Urinary bladder (tissue), 3 donors: ENCODE measurements at regions not wholly inside any gene's neighbourhood (a gene's known extent, or its start where the extent isn't known, plus 50 kb on each side); places are given as distances from the start of the nearest gene placed in this dataset.

Experiments
- DNase-seq: peaks from one replicate; pipeline ENCODE4 v3.0.0-alpha.2; 2015; ENCODE audit errors: extremely low spot score
- H3K27ac ChIP-seq: one replicate; pipeline ENCODE4 v1.5.1; 2013; ENCODE audit warnings: low read depth, mild to moderate bottlenecking, moderate library complexity
- H3K36me3 ChIP-seq: one replicate; pipeline ENCODE4 v1.6.1; 2013; ENCODE audit warnings: mild to moderate bottlenecking, moderate library complexity; ENCODE audit not compliant: insufficient read depth
- H3K4me1 ChIP-seq: one replicate; pipeline ENCODE4 v1.6.1; 2013; ENCODE audit warnings: mild to moderate bottlenecking, moderate library complexity; ENCODE audit not compliant: insufficient read depth
- H3K4me3 ChIP-seq: one replicate; pipeline ENCODE4 v1.5.1; 2013; ENCODE audit warnings: low read depth, low read length
- whole genome bisulfite sequencing: extraction: QIAGEN DNeasy Blood & Tissue Kit; methylation state at CpG from one replicate; pipeline ENCODE4 v1.1.7; 2013; 5-methylcytosine and 5-hydroxymethylcytosine counted together
- donor health status: healthy with polysubstance abuse.
- donor health status: healthy.

DNA sequence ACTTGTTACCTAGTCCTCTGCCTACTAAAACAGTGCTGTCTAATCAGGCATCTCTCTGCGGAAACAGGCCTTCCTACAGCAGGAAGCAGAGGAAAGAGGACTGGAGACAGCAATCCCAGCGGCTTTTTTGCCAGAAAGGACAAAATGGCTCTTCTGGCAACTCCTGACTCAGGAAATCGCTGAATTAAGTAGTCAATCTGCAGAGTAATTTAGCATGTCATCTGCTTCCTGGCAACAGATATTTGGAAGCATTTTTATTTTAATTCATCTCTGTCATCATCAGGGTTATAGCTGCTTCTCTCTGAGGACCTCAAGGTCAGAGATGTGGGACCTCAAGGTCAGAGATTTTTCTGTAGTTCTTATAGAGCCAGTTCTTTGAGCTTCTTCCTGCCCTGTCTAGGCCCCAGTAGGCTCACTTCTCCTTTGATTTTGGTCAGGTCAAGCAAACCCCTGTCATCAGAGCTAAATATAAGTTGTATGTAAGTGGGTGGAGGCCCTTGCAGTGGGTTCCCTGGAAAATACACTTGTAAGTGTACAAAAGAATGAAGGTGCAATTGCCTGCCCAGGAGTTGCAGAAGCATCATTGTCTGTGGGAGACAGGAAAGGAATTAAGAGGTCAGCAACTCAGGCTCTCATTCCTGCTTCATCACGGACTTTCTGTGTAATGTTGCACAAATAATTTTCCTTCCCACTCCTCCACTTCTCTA, 229.4 kb downstream of the ALDH8A1 start:
- no peak for DNase-seq
- Histone ChIP-seq H3K27ac (no peak overlapping the region), H3K36me3 (no peaks in the 10 kb centered on the region), H3K4me3 (no peak overlapping the region), H3K4me1 (no peaks in the 10 kb centered on the region)
- WGBS: 39% methylated on average over 4 of the region's 4 CpGs

GRCh38 chr6:134719911-134720310, 230.0 kb downstream of the ALDH8A1 start:
- no peaks in the 10 kb centered on the region for H3K4me1 ChIP-seq
- no peak overlapping the region for H3K4me3 ChIP-seq
- WGBS: 41% methylated on average over 2 of the region's 2 CpGs
- no peak for DNase-seq
- no peak overlapping the region for H3K27ac ChIP-seq
- H3K36me3 ChIP-seq: no peaks in the 10 kb centered on the region

GRCh38 chr6:134719286-134719685, 230.6 kb downstream of the ALDH8A1 start:
- H3K4me3 ChIP-seq: no peak overlapping the region
- no peak overlapping the region for H3K27ac ChIP-seq
- no peaks in the 10 kb centered on the region for H3K36me3 ChIP-seq
- H3K4me1 ChIP-seq: no peaks in the 10 kb centered on the region
- 75% methylated on average over 6 of the region's 6 CpGs for WGBS
- DNase-seq: no peak

GRCh38 chr6:134714679-134715078, 235.2 kb downstream of the ALDH8A1 start:
- DNase-seq: no peak
- H3K27ac ChIP-seq: no peak overlapping the region
- H3K4me1 ChIP-seq: no peaks in the 10 kb centered on the region
- 69% methylated on average over 8 of the region's 8 CpGs for WGBS
- no peak overlapping the region for H3K4me3 ChIP-seq
- H3K36me3 ChIP-seq: no peaks in the 10 kb centered on the region

- WGBS: 70% methylated on average over 4 of the region's 4 CpGs
- DNase-seq: no peak
Measured at GRCh38 chr6:134714113-134714512, 235.8 kb downstream of the ALDH8A1 start.

DNA sequence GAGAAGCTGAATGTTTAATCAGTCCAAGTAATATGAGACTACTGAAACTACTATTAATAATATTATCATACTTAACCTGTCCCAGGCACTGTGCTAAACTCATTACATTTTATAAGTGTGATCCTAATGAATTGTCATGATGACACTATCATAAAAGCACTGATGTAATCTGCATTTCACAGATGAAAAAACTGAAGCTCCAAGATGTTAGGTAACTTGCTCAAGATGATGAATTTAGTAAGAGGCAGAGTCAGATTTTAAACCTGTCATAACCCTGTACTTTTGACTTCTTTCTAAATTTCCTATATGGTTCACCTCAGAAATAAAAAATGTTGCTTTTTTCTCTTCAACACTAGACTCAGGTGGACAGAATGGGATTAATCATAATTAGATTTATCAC, 237.6 kb downstream of the ALDH8A1 start:
- Histone ChIP-seq H3K4me3 (no peak overlapping the region), H3K27ac (no peak overlapping the region), H3K4me1 (no peaks in the 10 kb centered on the region), H3K36me3 (no peaks in the 10 kb centered on the region)
- no peak for DNase-seq

More at GRCh38 chr6:134714113-134714512, 235.8 kb downstream of the ALDH8A1 start:
- H3K4me1 ChIP-seq: no peaks in the 10 kb centered on the region
- no peak overlapping the region for H3K27ac ChIP-seq
- H3K36me3 ChIP-seq: no peaks in the 10 kb centered on the region
- no peak overlapping the region for H3K4me3 ChIP-seq

DNA sequence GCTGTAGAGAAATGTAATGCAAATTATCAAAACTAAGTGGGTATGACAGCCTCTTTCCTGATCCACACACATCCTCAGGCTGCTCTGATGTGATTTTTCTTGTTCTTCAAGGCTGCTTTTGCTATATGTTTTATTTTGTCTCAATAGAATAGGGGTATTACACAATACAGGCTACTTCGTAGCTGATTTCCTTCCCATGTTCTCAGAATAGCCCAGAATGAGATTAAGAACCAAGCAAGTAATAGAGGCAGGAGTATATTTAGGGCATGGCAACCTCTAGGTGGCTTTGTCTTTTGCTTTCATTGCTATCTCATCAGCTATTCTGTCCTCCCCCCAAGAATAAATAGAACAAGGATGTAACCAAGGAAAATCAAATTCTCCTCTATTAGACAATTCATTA, 241.8 kb downstream of the ALDH8A1 start:
- DNase-seq: no peak
- no peaks in the 10 kb centered on the region for H3K4me1 ChIP-seq
- no peaks in the 10 kb centered on the region for H3K36me3 ChIP-seq
- H3K27ac ChIP-seq: no peak overlapping the region
- no peak overlapping the region for H3K4me3 ChIP-seq
- WGBS: 74% methylated on average over 1 of the region's 1 CpG

DNA sequence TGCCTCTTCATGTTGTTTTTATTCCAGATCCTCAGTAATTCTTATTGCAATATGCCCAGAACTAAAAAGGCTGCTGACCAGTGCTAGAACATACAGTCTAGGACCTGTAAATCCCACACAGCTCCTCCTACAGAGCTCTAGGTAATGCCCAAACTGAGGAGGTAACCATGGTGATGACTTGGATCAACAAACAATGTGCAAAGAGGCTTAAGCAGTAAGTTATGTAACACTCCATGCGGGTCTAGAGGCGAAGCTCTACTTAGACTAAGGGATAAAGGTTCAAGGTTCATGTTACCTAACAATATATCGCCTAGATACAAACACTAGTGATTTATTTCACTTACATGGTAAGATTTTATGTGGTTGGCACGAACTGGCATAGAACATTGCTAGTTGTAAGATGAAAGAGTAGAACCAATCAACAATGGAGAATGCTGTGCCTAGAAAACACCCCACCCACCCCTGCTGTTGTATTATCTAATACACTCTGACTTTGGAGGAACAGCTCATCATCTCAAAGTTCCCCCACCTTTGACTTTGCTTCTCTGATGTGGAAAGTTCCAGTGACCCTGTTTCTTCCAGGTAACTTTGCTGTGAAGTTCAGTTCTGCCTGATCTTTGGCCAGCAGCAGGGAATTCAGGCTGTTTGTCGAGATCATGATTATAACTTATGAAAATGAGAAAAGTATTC, 242.4 kb downstream of the ALDH8A1 start:
- no peak for DNase-seq
- Histone ChIP-seq H3K36me3 (no peaks in the 10 kb centered on the region), H3K4me3 (no peak overlapping the region), H3K27ac (no peak overlapping the region), H3K4me1 (no peaks in the 10 kb centered on the region)
- WGBS: 60% methylated on average over 5 of the region's 5 CpGs

DNA sequence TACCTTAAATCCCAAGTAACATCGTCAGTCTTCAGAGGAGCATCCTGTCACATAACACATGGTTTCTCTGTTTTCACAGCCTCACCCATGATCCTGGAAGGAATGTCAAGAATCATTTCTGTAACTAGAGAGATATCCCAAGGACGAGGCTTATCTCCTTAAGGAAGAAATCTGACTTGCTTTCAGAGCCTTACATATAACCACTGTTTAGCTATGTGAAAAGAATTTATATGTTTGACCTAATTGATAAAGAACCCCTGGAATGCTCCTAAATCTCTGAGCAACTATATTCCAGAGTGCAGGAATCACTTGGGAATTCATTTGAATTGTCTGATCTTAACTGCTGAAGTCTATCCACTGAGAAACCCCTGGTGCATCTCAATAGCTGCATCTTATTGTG, 243.1 kb downstream of the ALDH8A1 start:
- no peak overlapping the region for H3K27ac ChIP-seq
- H3K4me1 ChIP-seq: no peaks in the 10 kb centered on the region
- H3K36me3 ChIP-seq: no peaks in the 10 kb centered on the region
- 31% methylated on average over 2 of the region's 2 CpGs for WGBS
- no peak overlapping the region for H3K4me3 ChIP-seq
- no peak for DNase-seq

GRCh38 chr6:134706153-134706552, 243.7 kb downstream of the ALDH8A1 start:
- H3K4me3 ChIP-seq: no peak overlapping the region
- no peaks in the 10 kb centered on the region for H3K36me3 ChIP-seq
- DNase-seq: no peak
- 66% methylated on average over 3 of the region's 3 CpGs for WGBS
- H3K27ac ChIP-seq: no peak overlapping the region
- no peaks in the 10 kb centered on the region for H3K4me1 ChIP-seq

- H3K4me1 ChIP-seq: no peaks in the 10 kb centered on the region
- no peak for DNase-seq
- no peaks in the 10 kb centered on the region for H3K36me3 ChIP-seq
- no peak overlapping the region for H3K27ac ChIP-seq
- no peak overlapping the region for H3K4me3 ChIP-seq
Measured at GRCh38 chr6:134703206-134703605, 246.7 kb downstream of the ALDH8A1 start.

DNA sequence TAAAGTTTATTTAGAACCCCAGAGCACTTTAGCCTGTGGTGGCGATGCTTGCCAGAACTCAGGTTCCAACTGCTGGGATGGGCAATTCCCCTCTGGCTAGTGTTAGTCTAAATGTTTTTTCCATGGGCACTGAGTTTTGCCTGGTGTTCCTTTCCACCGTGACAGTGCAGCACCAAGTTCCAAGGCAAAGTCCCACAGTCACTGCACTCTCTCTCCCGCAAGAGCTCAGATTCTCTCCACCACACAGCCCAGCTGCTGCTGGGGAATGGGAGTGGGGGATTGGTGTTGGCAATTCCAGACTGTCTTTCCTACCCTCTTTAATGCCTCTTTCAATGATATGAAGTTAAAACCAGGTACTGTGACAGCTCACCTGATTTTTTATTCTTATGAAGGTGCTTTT, 247.6 kb downstream of the ALDH8A1 start:
- Histone ChIP-seq H3K36me3 (no peaks in the 10 kb centered on the region), H3K4me3 (no peak overlapping the region), H3K27ac (no peak overlapping the region), H3K4me1 (no peaks in the 10 kb centered on the region)
- WGBS: 94% methylated on average over 3 of the region's 3 CpGs
- no peak for DNase-seq

GRCh38 chr6:134701301-134701700, 248.6 kb downstream of the ALDH8A1 start:
- Histone ChIP-seq H3K36me3 (no peaks in the 10 kb centered on the region), H3K27ac (no peak overlapping the region), H3K4me1 (no peaks in the 10 kb centered on the region), H3K4me3 (no peak overlapping the region)
- WGBS: 94% methylated on average over 1 of the region's 1 CpG
- DNase-seq: no peak

- DNase-seq: no peak
- Histone ChIP-seq H3K27ac (no peak overlapping the region), H3K4me3 (no peak overlapping the region), H3K36me3 (no peaks in the 10 kb centered on the region), H3K4me1 (no peaks in the 10 kb centered on the region)
- WGBS: 50% methylated on average over 1 of the region's 1 CpG
Measured at GRCh38 chr6:134698228-134698627, 251.7 kb downstream of the ALDH8A1 start.
